Gastrocnemius medialis (tissue), 4 donors: ENCODE measurements at regions not wholly inside any gene's neighbourhood (a gene's known extent, or its start where the extent isn't known, plus 50 kb on each side); places are given as distances from the start of the nearest gene placed in this dataset.

Experiments used
- ATAC-seq, 2 donors: fragments of 150-250 bp; one replicate each; pipeline ENCODE4 v1.9.1; 2016
- DNase-seq, 2 donors: peaks; one replicate each; pipeline ENCODE4 v3.0.0-alpha.2; 2019
- H3K27ac ChIP-seq, 4 donors: fragments of 200-600 bp; sonication (generic); 1 replicate in 1 of 4; 2 replicates in 3 of 4; pipeline ENCODE4 v1.5.1; 2016 to 2018; ENCODE audit warnings: mild to moderate bottlenecking in 2 of 4, moderate library complexity in 1 of 4
- H3K27me3 ChIP-seq, 3 donors: fragments of 200-600 bp; sonication (generic) in 2 of 3; 1 replicate in 1 of 3; 2 replicates in 2 of 3; pipeline versions ENCODE4 v1.5.1 to v1.6.0; 2016 to 2019; ENCODE audit warnings: mild to moderate bottlenecking in 1 of 3, moderate library complexity in 1 of 3
- H3K36me3 ChIP-seq, 2 donors: fragments of 200-600 bp; sonication (generic) in 1 of 2; one replicate each; pipeline ENCODE4 v1.5.1; 2017 to 2018
- H3K4me1 ChIP-seq, 2 donors: fragments of 200-600 bp; sonication (generic) in 1 of 2; one replicate each; pipeline ENCODE4 v1.5.1; 2016 to 2017; ENCODE audit warnings: mild to moderate bottlenecking in 2 of 2
- H3K4me3 ChIP-seq, 4 donors: fragments of 200-600 bp; sonication (generic) in 3 of 4; 1 replicate in 1 of 4; 2 replicates in 3 of 4; pipeline ENCODE4 v1.5.1; 2016 to 2019; ENCODE audit warnings: mild to moderate bottlenecking in 2 of 4
- H3K9me3 ChIP-seq, 3 donors: fragments of 200-600 bp; sonication (generic) in 2 of 3; 1 replicate in 1 of 3; 2 replicates in 2 of 3; pipeline ENCODE4 v1.5.1; 2016 to 2019
- CTCF ChIP-seq, 5 experiments: fragments of 450-650 bp in 3 of 5; fragments of 200-600 bp in 2 of 5; sonication (generic) in 2 of 5; IDR thresholded peaks in 4 of 5; conservative IDR thresholded peaks in 1 of 5; 1 replicate in 4 of 5; 2 replicates in 1 of 5; pipeline ENCODE4 v1.5.1; 2016 to 2019; ENCODE audit warnings: antibody characterized with exemption in 5 of 5, mild to moderate bottlenecking in 3 of 5, moderate library complexity in 3 of 5
- POLR2A ChIP-seq, 2 donors: fragments of 450-650 bp; IDR thresholded peaks; one replicate each; pipeline ENCODE4 v1.6.1; 2017; ENCODE audit warnings: antibody characterized with exemption in 2 of 2, mild to moderate bottlenecking in 2 of 2, moderate library complexity in 2 of 2
- in situ Hi-C, 4 donors: fragments of 200-750 bp; cut with MboI; loops; one replicate each; pipeline versions ENCODE4 v1.15.0 to v1.8.0; 2017; ENCODE audit warnings: low sequenced_read_pairs in 4 of 4
- intact Hi-C: fragments of 100-400 bp; cut with DNase I; formaldehyde crosslinking; loops from one replicate; pipeline ENCODE4 v1.15.1; 2023; ENCODE audit warnings: low total_unique reads

GRCh38 chr17:70230850-70231640 is 61.7 kb downstream of the KCNJ2 start:
- no peak overlapping the region for H3K4me3 ChIP-seq
- in situ Hi-C loops: no loop called here
- no peak for ATAC-seq
- DNase-seq: no peak
- no peak overlapping the region for H3K27ac ChIP-seq
- intact Hi-C loops: no loop called here
- no peak for TF ChIP-seq CTCF (IDR thresholded peaks at IDR 0.05 in 4 of 5, conservative IDR thresholded peaks at IDR 0.05 in 1 of 5)
- no peak for TF ChIP-seq POLR2A (IDR thresholded peaks at IDR 0.05)
- H3K4me1 ChIP-seq: no peaks in the 10 kb centered on the region
- H3K9me3 ChIP-seq: no peaks in the 10 kb centered on the region
- H3K27me3 ChIP-seq: no peaks in the 10 kb centered on the region
- H3K36me3 ChIP-seq: no peaks in the 10 kb centered on the region

GRCh38 chr17:70232466-70232865 is 63.1 kb downstream of the KCNJ2 start:
- ATAC-seq: no peak
- in situ Hi-C loops: no loop called here
- DNase-seq: no peak
- Histone ChIP-seq H3K27ac (no peak overlapping the region), H3K4me1 (no peaks in the 10 kb centered on the region), H3K4me3 (no peak overlapping the region), H3K36me3 (no peaks in the 10 kb centered on the region), H3K27me3 (no peaks in the 10 kb centered on the region), H3K9me3 (no peaks in the 10 kb centered on the region)
- intact Hi-C loops: no loop called here
- TF ChIP-seq POLR2A (IDR thresholded peaks at IDR 0.05): no peak

GRCh38 chr17:70235252-70235651 is 65.9 kb downstream of the KCNJ2 start:
- no peaks in the 10 kb centered on the region for H3K27me3 ChIP-seq
- H3K9me3 ChIP-seq: no peaks in the 10 kb centered on the region
- ATAC-seq (no peak), DNase-seq (no peak)
- H3K4me3 ChIP-seq: no peak overlapping the region
- TF ChIP-seq POLR2A (IDR thresholded peaks at IDR 0.05) (no peak), CTCF (IDR thresholded peaks at IDR 0.05 in 4 of 5, conservative IDR thresholded peaks at IDR 0.05 in 1 of 5) (no peak)
- no peak overlapping the region for H3K27ac ChIP-seq
- in situ Hi-C loops (no loop called here), intact Hi-C loops (no loop called here)
- H3K36me3 ChIP-seq: no peaks in the 10 kb centered on the region
- no peaks in the 10 kb centered on the region for H3K4me1 ChIP-seq

GRCh38 chr17:70238228-70238627 is 68.9 kb downstream of the KCNJ2 start:
- DNase-seq: no peak
- Histone ChIP-seq H3K9me3 (no peaks in the 10 kb centered on the region), H3K27me3 (no peaks in the 10 kb centered on the region), H3K36me3 (no peaks in the 10 kb centered on the region), H3K4me1 (no peaks in the 10 kb centered on the region), H3K4me3 (no peak overlapping the region), H3K27ac (no peak overlapping the region)
- TF ChIP-seq POLR2A (IDR thresholded peaks at IDR 0.05) (no peak), CTCF (IDR thresholded peaks at IDR 0.05 in 4 of 5, conservative IDR thresholded peaks at IDR 0.05 in 1 of 5) (no peak)
- intact Hi-C loops (no loop called here), in situ Hi-C loops (no loop called here)
- no peak for ATAC-seq

- Histone ChIP-seq H3K4me1 (no peaks in the 10 kb centered on the region), H3K4me3 (no peak overlapping the region), H3K9me3 (no peaks in the 10 kb centered on the region), H3K36me3 (no peaks in the 10 kb centered on the region), H3K27ac (no peak overlapping the region), H3K27me3 (no peaks in the 10 kb centered on the region)
- ATAC-seq (no peak), DNase-seq (no peak)
- TF ChIP-seq CTCF (IDR thresholded peaks at IDR 0.05 in 4 of 5, conservative IDR thresholded peaks at IDR 0.05 in 1 of 5): no peak
- in situ Hi-C loops (no loop called here), intact Hi-C loops (no loop called here)
Observed at GRCh38 chr17:70238646-70239045, 69.3 kb downstream of the KCNJ2 start.
